Ovary (tissue), 3 donors: ENCODE measurements at regions not wholly inside any gene's neighbourhood (a gene's known extent, or its start where the extent isn't known, plus 50 kb on each side); places are given as distances from the start of the nearest gene placed in this dataset.

Experiments used
- CTCF ChIP-seq, 3 donors: fragments of 450-650 bp in 2 of 3; fragments of 200-600 bp in 1 of 3; IDR thresholded peaks; one replicate each; pipeline versions ENCODE4 v1.5.1 to v1.8.0; 2016 to 2022; ENCODE audit warnings: antibody characterized with exemption in 3 of 3, mild to moderate bottlenecking in 1 of 3
- POLR2A ChIP-seq: fragments of 450-650 bp; IDR thresholded peaks from one replicate; pipeline ENCODE4 v1.6.1; 2017; ENCODE audit warnings: antibody characterized with exemption, mild to moderate bottlenecking, moderate library complexity
- donor health status: DM: no; HTN: no; CAD: no.

GRCh38 chr9:86829496-86830046 lies 117.7 kb downstream of the GAS1 start:
- no peak for TF ChIP-seq CTCF (IDR thresholded peaks at IDR 0.05)
- no peak for TF ChIP-seq POLR2A
